ENCODE measurements at regions not wholly inside any gene's neighbourhood (a gene's known extent, or its start where the extent isn't known, plus 50 kb on each side); places are given as distances from the start of the nearest gene placed in this dataset.
"Not testable (repeated sequence)": the region's sequence is repeated elsewhere in the genome, so short reads cannot be mapped to it uniquely, and the experiment has no call there.

DNA sequence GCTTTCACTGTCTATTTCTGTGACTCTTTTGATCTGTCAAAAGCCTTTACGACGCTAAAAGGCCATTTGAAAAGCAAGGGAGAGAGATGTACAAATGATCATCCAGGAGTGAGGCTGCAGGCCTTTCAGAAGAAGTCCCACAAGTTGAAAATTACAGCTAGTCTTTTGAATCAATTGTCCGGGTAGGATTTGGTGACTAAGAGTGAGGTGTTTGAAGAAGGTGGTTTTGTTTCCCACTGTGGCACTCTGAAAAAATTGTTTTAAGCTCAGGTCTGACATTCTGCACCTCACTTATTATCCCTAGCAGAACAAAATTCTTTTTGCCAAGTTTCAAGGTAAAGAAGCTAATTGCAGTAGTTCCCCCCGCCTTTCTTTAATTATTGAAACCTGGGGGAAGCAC lies 50.8 kb upstream of the TMEM108 start:
- DNase-seq (ENCODE audit: low read depth in 1 of 2, low spot score in 1 of 2): no peak
- in situ Hi-C loops (cut with HindIII; ENCODE audit: low pct_unique_long_range_greater_than_20kb, low sequenced_read_pairs): no loop called here
- no peak for TF ChIP-seq JUND (IDR thresholded peaks at IDR 0.05; ENCODE audit: low read depth)

DNA sequence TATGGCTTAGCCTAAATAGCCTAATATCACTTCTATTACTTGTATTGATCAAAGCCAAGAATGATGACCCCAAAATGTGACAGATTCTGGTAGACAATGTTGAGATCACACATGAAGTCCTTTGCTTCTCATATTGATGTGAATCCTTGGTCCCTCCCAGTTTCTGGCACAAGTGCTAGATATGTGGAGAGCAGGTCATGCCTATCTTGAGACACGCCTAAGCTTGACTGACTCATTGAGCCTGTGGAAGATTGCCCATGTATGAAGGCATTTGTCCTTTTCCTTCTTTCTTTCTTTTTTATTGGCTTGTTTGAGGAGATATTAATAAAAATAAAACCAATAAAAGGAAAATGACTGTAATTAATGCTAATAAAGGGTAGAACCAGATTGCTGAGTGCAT lies 54.0 kb upstream of the TMEM108 start:
- no peak for DNase-seq (ENCODE audit: low read depth in 1 of 2, low spot score in 1 of 2)
- in situ Hi-C loops (cut with HindIII; ENCODE audit: low pct_unique_long_range_greater_than_20kb, low sequenced_read_pairs): no loop called here
- TF ChIP-seq JUND (IDR thresholded peaks at IDR 0.05; ENCODE audit: low read depth): no peak

DNA sequence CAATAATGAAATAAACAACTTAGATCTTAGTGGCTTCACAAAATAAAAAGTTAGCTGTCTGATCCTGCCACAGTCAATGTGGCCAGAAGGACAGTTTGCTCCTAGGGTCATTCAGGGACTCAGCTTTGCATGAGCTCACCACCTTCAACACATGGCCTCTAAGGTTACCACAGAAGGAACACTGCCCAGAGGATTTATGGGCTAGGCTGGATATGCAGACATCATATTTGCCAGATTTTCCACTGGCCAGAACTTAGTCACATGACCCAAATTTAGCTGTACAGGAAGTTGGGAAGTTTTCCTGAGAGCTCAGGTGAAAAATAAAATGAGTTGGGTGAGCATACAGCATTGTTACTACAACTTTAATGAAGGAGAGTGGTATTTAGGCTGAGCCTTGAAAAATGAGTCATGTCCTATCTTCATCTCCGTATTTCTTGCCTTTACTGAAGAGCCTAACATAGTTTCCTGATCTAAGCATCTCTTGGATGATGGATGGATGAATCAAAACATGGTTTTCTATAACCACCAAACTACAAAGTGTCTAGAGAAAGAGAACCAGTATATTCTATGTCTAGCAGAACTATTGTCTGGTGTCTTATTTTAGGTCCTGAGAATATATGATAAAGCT lies 54.9 kb upstream of the TMEM108 start:
- in situ Hi-C loops (cut with HindIII; ENCODE audit: low pct_unique_long_range_greater_than_20kb, low sequenced_read_pairs): no loop called here
- TF ChIP-seq JUND (IDR thresholded peaks at IDR 0.05; ENCODE audit: low read depth): no peak
- no peak for DNase-seq (ENCODE audit: low read depth in 1 of 2, low spot score in 1 of 2)

DNA sequence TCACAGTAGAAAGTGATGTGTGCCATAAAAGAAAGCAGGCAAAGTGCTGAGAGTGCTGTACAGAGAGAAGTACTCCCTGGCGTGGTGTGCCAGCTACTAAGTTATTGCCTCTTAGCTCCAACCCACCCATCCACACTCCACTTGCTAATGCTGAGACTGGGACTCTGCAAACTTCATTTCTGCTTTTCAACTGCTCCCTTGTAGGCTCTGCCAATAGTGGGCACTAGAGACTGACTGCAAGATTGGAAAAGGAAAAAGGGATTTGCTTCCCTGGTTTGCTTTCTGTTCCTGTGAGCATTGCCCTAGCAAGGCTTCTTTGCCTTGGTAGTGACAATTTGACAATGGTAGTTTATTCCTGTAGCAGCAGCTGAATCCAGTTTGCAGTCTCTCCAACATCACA lies 56.5 kb upstream of the TMEM108 start:
- TF ChIP-seq JUND (IDR thresholded peaks at IDR 0.05; ENCODE audit: low read depth): no peak
- DNase-seq (ENCODE audit: low read depth in 1 of 2, low spot score in 1 of 2): peak in 1 of 2 experiments; percentile 17
- in situ Hi-C loops (cut with HindIII; ENCODE audit: low pct_unique_long_range_greater_than_20kb, low sequenced_read_pairs): no loop called here

DNA sequence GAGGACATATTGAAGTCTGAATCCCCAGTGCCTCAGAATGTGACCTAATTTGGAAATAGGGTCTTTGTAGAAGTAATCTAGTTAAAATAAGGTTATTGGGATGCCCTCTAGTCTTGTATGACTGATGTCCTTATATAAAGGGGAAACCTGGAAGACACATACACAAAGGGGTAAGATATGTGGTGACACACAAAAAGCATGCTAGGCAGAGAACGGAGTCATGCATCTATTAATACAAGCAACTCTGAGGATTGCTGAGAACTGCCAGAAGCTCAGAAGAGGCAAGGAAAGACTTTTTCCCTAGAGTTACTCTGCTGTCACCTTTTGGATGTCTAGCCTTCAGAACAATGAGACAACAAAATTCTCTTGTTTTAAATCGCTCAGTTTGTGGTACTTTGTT lies 58.1 kb upstream of the TMEM108 start:
- in situ Hi-C loops (cut with HindIII; ENCODE audit: low pct_unique_long_range_greater_than_20kb, low sequenced_read_pairs): no loop called here
- TF ChIP-seq JUND (IDR thresholded peaks at IDR 0.05; ENCODE audit: low read depth): no peak

GRCh38 chr3:132979606-132980005 lies 58.6 kb upstream of the TMEM108 start:
- TF ChIP-seq JUND (IDR thresholded peaks at IDR 0.05; ENCODE audit: low read depth): no peak
- in situ Hi-C loops (cut with HindIII; ENCODE audit: low pct_unique_long_range_greater_than_20kb, low sequenced_read_pairs): no loop called here
- DNase-seq (ENCODE audit: low read depth in 1 of 2, low spot score in 1 of 2): peak in 1 of 2 experiments; percentile 16

More for the DNA sequence above, 58.1 kb upstream of the TMEM108 start:
- DNase-seq (ENCODE audit: low read depth in 1 of 2, low spot score in 1 of 2): no peak

DNA sequence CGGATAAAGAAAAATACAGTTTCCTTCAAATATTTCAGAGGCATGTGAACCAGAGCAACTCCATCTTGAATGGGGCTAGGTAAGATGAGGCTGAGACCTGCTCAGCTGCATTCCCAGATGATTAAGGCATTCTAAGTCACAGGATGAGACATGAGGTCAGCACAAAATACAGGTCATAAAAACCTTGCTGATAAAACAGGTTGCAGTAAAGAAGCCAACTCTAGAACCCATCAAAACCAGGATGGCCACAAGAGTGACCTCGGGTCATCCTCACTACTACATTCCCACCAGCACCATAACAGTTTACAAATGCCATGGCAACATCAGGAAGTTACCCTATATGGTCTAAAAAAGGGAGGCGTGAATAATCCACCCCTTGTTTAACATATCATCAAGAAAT lies 59.2 kb upstream of the TMEM108 start:
- in situ Hi-C loops (cut with HindIII; ENCODE audit: low pct_unique_long_range_greater_than_20kb, low sequenced_read_pairs); DNase-seq (ENCODE audit: low read depth in 1 of 2, low spot score in 1 of 2): not testable (repeated sequence)

DNA sequence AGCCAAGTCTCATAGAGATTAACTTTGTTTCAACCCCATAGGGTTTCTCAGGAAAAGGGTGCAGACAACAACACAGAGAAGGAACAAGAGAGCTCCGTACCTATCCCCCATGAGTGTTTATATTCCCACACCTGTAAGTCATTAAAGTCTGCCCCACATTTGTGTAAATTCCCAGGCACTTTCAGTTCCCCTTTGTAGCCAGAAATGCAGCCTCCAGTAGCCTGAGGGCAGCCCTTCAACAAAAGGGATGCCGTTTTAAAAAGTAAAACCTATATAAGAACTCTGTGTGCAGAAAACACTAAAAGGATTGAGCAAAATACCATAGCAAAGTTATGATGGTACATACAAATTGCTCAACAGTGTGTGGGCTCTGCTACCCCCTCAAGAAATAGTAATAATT lies 59.7 kb upstream of the TMEM108 start:
- TF ChIP-seq JUND (IDR thresholded peaks at IDR 0.05; ENCODE audit: low read depth): no peak
- no peak for DNase-seq (ENCODE audit: low read depth in 1 of 2, low spot score in 1 of 2)
- in situ Hi-C loops (cut with HindIII; ENCODE audit: low pct_unique_long_range_greater_than_20kb, low sequenced_read_pairs): no loop called here

DNA sequence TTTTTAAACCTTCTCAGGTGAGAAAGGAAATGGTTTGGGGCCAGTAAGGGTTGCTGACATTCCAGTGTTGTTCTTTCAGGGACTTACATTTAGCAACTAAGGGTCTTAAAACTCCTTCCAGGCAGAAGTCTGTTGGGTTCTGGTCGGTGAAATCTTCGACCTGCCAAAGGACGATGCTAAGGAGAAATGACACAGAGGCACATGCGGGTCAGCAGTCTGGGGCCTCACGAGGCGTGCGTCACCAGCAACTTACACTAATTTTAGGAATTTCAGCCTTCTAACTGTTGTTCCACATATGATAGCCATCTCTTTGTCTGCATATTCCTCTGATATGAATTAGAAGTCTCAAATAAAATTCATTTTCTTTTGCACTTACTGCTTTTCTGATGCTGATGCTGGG lies 64.1 kb upstream of the TMEM108 start:
- no peak for TF ChIP-seq JUND (IDR thresholded peaks at IDR 0.05; ENCODE audit: low read depth)
- no peak for DNase-seq (ENCODE audit: low read depth in 1 of 2, low spot score in 1 of 2)
- in situ Hi-C loops (cut with HindIII; ENCODE audit: low pct_unique_long_range_greater_than_20kb, low sequenced_read_pairs): no loop called here

- DNase-seq (ENCODE audit: low read depth in 1 of 2, low spot score in 1 of 2): no peak
- in situ Hi-C loops (cut with HindIII; ENCODE audit: low pct_unique_long_range_greater_than_20kb, low sequenced_read_pairs): no loop called here
- TF ChIP-seq JUND (IDR thresholded peaks at IDR 0.05; ENCODE audit: low read depth): no peak
Measured at GRCh38 chr3:132973441-132973840, 64.8 kb upstream of the TMEM108 start.

- TF ChIP-seq JUND (IDR thresholded peaks at IDR 0.05; ENCODE audit: low read depth): no peak
- DNase-seq (ENCODE audit: low read depth in 1 of 2, low spot score in 1 of 2): no peak
- in situ Hi-C loops (cut with HindIII; ENCODE audit: low pct_unique_long_range_greater_than_20kb, low sequenced_read_pairs): no loop called here
Measured at GRCh38 chr3:132972333-132972732, 65.9 kb upstream of the TMEM108 start.

DNA sequence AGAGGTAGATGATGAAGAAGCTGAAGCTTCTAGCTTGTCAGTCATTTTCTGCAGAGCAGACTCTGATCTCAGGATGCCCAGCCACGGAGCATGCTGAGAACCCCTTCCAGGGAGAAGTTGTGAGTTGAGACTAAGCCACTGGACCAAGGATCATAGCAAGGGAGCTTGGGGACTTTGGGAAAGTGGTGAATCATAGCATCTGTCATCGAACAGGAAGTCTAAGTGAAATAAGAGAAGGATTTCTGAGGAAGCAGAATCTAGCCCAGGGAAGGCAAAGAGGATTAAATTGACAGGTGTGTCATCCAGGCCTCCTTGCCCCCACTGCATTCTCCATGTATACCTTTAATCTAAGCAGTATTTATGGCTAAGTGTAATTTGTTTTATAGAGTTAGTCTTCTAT lies 71.8 kb upstream of the TMEM108 start:
- in situ Hi-C loops (cut with HindIII; ENCODE audit: low pct_unique_long_range_greater_than_20kb, low sequenced_read_pairs): no loop called here
- no peak for DNase-seq (ENCODE audit: low read depth in 1 of 2, low spot score in 1 of 2)
- no peak for TF ChIP-seq JUND (IDR thresholded peaks at IDR 0.05; ENCODE audit: low read depth)

DNA sequence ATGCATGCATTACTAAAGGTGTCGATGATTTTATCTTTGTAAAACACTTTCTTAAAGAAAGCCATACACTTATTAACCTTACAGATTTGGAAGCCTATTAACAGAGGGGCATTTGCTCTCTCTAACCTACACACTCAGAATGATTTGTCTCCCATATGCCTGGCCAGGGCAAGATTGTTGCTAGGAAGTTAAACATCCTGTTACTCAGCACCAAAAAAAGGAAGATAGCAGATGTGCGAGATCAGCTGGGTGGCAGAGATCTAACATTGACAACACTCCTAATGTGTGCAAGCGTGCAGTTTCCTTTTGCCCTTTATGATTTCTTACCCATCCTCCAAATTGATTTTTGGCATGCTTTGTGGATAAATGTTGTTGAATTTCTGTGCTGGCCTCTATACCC lies 73.9 kb upstream of the TMEM108 start:
- in situ Hi-C loops (cut with HindIII; ENCODE audit: low pct_unique_long_range_greater_than_20kb, low sequenced_read_pairs): no loop called here
- no peak for TF ChIP-seq JUND (IDR thresholded peaks at IDR 0.05; ENCODE audit: low read depth)
- no peak for DNase-seq (ENCODE audit: low read depth in 1 of 2, low spot score in 1 of 2)

GRCh38 chr3:132963786-132964185 lies 74.4 kb upstream of the TMEM108 start:
- no peak for DNase-seq (ENCODE audit: low read depth in 1 of 2, low spot score in 1 of 2)
- in situ Hi-C loops (cut with HindIII; ENCODE audit: low pct_unique_long_range_greater_than_20kb, low sequenced_read_pairs): no loop called here
- no peak for TF ChIP-seq JUND (IDR thresholded peaks at IDR 0.05; ENCODE audit: low read depth)
